HG03442 (cell line): ENCODE measurements at regions not wholly inside any gene's neighbourhood (a gene's known extent, or its start where the extent isn't known, plus 50 kb on each side); places are given as distances from the start of the nearest gene placed in this dataset.

Experiments
- ATAC-seq: cut with Tn5 transposase; IDR thresholded peaks from one replicate; pipeline ENCODE4 v1.9.1; 2021; ENCODE audit warnings: mild to moderate bottlenecking, moderate library complexity; ENCODE audit not compliant: unreplicated experiment

DNA sequence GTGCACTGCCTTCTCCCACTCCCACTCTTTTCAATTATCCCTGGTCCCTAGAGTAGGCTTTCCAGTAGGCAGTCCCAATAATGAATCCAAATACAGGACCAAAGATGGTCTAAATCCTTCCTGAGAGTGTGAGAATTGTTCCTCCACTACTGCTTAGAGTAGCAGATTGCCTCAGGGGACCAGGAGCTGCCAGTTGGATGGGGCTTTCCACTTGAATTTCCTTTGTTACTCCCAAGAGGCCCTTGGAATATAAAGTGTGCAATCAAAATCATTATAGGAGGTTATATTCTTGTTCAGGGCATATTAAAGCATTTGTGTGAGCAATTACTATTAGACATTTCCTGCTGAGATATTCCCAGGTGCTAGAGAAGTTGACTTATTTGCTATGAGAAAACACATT lies 156.6 kb upstream of the TLL1 start:
- no peak for ATAC-seq

DNA sequence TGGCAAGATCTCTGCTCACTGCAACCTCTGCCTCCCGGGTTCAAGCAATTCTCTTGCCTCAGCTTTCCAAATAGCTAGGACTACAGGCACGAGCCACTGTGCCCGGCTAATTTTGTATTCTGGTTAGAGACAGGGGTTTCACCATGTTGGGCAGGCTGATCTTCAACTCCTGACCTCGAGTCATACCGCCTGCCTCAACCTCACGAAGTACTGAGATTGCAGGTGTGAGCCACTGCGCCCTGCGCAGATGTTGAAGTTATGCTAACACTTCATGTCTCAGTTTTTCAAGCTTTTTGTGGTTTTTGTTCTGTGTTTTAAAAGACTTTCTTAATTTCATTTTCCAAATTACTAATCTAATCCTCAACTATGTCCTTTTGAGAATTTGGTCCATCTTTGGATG lies 154.4 kb upstream of the TLL1 start:
- ATAC-seq, result peak; percentile 63

DNA sequence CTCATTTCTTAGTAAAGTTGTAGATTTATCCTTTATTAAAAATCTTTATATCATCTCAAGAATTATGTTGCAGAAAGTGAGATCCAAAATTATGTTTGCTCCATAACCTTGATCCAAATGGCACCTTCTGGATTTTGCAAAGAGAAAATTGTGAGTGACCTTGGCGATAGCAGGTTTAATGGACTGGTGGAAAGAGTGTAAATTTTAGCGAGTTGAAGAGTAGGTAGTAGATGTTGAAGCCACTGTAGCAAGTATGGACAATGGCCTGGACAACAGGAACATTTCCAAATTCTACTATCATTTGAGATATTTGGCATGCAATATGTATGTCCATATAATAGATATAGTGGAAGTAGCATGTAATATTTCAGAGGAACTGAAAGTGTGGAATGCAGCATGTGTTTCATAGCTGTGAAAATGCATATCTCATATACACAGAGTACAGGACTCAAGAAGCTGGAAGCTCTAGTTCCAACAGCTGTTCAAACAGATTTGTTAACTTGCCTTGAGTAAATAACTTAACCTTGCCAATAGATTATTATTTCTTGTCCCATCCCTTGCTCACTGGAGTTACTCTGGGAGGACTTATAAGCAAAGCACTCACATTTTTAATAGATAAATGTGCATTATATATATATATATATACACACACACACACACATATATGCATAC lies 152.5 kb upstream of the TLL1 start:
- ATAC-seq, result no peak

DNA sequence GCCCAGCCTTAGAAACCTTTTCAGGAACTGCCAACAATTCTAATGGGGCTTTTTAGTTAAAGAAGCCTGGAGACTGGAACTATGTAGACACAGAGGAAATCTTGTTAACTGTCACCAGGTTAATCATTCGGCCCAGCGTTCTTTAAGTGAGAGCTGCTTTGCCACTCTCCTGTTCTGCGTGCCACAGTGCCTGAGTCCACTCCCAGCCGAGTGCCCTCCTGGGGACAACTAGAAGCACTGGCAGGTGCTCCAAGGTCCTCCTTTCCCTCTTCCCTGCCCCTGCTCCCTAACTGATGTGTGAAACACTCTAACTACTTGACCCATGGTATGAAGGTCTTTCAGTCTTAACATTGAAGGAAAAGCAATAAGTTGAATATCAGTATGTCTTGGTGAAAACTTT lies 151.2 kb upstream of the TLL1 start:
- ATAC-seq, result no peak

DNA sequence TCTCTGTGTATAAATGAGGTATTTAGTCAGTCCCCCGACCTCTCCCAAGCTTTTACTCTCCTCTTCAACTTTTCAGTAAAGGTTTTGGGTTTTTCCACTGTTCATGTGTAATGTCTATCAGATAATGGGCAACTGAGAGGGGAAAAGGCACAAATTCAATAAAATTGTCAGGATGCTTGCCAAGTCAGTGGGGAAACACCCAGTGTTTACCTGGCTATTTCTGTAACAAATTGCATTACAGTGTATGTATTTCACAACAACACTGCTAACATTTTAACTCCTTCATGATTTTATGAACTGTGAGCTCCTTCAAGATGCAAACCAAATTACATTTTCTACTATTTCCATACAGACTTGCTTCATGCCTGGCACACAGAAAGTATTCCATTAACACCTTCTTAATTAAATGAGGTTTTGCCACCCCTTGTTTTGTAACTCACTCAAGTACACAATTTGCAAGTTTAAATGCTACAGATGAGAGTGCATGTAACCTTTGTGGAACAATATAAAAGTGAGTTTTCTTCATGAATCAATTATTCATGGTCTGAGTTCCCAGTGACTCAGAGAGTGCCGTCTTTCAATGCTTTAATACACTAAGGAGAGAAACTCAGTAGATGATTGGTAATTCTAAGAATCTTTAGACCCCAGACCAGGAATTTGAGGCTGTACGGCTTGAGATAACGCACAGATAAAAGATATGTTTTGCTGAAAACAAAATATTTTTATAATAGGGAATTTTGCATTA lies 149.8 kb upstream of the TLL1 start:
- ATAC-seq, result no peak

DNA sequence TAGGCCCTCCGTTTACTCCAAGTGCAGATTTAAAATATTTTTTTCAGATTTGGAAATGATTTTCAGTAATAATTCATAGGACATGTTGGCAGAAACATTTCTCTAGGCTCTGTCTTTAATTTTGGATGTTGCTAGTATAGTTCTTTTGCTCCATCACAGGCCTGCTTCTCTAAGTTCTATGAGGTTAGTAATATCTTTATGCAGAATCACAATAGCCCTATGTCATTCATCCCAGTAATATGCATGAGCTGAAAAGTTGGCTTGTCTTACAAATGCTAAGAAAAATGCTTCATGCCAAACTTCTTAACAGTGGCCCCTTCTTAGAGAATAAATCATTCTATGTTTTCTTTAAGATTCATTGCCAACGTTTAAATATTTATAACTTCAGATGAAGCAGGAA lies 148.3 kb upstream of the TLL1 start:
- no peak for ATAC-seq

DNA sequence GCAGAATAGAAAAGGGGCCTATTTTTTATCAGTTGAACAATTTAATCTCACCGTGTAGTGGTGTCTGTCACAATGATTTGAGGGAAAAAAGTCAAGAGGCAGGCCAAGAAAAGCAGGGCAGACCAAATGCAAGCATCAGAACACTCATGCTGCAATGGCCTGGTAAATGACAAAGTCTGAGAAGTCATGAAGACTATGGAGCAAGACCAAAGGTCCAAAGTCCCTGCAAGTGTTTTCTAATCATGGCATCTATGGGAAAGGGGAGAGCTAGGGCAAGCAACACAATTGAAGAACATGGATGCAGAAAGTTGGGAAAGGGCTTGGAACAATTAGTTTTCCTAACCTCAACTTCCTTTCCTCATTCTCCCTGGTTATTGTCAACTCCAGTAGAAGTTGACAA lies 147.7 kb upstream of the TLL1 start:
- no peak for ATAC-seq

DNA sequence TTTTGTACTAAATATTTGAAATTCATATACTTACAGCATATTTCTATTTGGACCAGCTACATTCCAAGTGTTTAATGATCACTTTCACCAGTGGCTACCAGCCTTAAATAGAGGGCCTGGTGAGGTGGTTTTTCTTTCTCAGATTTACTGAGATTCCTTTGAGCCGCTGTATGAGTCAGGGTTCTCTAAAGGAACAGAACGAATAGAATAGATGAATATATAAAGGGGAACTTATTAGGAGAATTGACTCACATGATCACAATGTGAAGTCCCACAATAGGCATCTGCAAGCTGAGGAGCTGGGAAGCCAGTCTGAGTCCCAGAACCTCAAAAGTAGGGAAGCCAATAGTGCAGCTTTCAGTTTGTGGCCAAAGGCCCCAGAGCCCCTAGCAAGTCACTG lies 146.2 kb upstream of the TLL1 start:
- ATAC-seq, result no peak

DNA sequence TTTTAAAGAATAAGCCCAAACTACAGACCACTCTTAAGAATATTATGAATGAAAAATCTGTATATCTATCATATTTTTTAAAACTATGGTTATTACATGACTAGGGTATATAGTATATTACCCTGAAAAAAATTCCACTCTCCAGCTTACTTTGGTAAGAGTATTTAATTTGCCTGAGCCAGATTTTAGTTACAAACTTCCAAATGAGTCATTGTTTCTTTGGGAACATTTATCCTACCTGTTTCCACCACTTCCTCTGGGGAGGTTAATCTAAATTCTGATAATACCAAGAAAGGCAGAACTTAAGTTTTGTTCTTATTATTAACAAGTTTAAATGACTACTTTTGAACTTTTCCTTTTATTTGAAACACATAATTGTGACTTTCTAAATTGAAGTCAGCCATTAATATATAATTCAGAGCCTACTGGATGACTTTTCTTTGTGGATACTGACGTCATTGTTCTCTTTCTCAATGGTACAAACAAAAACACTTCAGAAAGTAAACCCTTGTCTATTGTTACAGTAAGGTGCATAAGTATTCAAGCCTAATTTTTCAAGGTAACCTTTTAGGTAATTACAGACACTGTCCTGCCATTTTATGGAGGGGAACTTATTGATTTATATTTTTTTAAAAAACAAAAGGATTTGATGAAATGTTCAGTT lies 135.6 kb upstream of the TLL1 start:
- no peak for ATAC-seq

DNA sequence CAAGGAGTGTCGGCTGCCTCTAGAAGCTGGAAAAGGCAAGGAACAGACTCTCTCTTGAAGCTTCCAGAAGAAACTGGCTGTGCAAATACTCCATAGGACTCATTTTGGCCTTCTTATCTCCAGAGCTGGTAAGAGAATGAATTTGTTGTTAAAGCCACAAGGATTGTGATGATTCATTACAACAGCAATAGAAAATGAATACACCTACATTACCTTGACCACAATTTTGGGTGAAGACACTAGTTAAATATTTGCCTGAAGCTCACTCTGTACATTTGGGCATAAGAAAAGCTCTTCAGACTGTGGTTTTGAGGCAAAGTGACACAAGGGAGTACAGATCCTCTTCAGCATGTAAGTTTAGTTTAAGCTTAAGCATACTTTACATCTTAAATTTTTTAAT lies 134.5 kb upstream of the TLL1 start:
- peak; percentile 61 for ATAC-seq

DNA sequence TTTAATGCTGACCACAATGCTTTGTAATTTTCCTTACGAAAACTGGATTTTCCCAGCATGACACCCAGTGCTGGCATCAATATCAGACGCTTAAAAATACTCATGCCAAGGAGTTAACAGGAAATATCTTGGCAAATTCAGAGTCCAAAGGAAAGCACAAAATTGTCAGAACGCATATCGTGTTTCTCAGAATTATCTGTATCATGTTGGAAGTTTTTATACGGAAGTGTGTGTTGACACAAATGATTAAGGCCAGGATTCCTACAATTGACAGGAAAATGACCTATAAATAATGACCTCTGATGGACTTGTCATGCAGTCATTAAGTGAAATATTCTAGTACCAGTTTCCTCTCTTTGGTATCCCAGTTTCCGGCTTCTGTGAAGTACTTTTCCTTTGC lies 132.1 kb upstream of the TLL1 start:
- ATAC-seq, result no peak

DNA sequence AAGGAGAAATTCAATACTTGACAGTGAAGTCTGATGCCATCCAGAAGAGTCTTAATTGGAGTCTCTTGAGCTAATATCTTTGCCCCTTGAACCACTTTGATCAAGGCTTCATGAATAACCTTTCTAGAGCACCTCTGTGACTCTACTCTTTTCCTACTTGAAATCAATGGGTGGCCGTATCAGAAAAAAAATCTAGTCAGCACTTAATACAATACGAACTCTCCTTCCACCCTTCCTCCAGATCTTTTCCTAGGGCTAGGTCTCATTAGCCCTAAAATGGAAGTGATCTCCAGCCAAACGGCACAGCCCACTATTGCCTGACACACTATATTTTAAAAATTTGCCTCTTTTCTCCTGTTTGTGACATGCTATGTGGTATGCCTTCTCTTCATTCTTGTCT lies 129.6 kb upstream of the TLL1 start:
- no peak for ATAC-seq

DNA sequence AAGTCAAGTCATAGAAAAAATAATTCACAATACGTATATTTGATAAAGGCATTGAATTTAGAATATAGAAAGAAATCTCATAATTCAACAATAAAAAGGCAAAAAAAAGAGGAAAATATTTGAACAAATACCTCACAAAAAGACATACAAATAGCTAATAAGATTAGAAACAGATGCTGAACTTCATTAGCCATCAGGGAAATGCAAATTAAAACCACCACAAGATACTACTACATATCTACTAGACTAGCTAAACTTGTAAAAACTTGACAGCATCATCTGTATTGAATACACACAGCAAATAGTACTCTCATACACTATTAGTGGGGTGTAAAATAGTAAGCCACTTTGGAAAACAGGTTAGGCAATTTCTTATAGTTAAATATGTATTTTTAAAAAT lies 128.7 kb upstream of the TLL1 start:
- no peak for ATAC-seq

DNA sequence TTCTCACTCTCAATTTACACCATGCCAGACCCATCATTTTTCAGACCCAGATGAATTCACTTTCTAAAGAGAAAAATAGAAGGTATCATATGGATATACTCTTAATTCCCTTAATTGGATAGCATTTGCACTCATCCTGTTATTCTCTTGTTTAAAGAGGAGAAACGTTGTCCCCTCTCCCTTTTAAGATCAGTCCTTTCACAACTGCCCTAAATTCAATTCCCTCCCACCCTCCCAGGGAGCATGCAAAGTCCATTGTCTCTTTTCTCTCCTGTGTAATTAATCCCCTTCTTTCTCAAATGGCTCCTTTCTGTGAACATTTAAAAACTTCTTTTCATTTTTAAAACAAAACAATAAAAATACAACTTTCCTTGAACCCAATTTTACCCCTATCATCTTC lies 124.7 kb upstream of the TLL1 start:
- ATAC-seq, result no peak

DNA sequence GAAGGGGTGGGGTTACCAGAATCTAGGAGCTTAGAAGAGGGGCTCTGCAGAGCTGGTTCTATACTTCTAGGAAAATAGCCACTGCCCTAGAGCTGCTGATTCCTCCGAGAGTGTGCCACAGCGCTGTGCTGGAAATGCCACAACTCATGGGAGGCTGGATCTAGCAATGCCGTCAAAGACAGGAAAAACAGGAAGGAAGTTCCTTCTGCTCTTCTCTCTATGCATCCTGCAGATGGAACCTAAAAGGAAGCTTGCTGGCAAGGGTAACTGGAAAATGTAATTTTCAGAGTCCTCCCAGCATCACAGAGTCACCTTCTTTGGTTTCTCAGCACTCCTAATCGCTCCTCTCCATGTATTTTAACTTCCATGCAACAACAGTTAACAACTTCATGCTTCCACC lies 121.2 kb upstream of the TLL1 start:
- no peak for ATAC-seq

DNA sequence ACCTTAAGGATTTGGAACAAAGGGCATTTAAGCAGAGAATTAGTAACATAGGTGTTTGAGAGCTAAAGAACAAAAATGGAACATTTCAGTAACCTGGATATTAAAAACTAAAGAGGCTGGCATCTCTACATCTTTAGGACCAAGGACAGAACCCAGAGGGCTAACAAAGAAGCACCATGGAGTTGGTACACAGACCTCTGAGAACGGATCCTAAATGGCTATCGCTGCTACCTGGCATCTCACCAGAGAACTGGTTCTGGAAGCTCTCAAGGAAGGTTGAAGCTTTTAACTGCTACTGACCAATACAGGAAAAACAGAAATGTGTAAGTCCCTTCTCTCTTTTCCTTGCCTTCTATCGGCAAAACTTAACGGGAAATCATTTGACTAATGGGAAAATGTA lies 118.4 kb upstream of the TLL1 start:
- ATAC-seq, result no peak

DNA sequence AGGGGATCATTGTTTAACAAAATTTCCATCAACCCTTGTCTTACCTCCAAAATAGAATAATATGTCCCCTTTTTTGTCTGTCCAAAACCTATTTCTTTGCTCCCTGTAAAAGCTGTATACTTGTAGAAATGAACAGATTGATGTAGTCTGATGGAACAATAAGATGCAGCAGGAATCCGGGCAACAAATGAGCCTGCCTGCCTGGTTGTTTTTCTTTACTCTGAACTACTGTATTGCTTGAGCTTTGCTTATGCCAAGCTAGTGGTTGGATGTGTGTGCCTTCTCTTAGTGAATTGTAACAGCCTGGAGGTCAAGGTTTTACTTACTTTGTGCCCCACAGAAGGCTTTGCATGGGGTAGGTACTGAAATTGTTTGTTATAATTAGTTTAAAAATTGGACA lies 116.2 kb upstream of the TLL1 start:
- ATAC-seq, result no peak

DNA sequence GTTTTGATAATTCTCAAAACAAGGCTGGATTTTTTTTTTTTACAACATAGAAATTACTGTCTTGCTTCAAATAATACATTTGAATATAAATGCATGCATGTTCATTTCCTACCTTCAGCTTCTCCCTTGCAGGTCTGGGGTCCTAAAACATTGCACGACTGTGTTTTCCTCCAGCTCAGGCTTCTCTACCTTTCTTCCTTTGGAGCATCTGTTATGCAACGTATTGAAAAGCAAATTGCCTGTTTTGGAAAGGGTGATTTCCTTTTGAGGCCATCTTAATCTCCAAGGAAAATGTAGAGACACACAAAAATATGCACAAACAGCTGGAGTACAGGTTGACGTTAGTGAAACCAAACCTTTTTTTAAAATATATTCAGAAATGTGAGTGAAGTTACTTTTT lies 115.6 kb upstream of the TLL1 start:
- no peak for ATAC-seq

DNA sequence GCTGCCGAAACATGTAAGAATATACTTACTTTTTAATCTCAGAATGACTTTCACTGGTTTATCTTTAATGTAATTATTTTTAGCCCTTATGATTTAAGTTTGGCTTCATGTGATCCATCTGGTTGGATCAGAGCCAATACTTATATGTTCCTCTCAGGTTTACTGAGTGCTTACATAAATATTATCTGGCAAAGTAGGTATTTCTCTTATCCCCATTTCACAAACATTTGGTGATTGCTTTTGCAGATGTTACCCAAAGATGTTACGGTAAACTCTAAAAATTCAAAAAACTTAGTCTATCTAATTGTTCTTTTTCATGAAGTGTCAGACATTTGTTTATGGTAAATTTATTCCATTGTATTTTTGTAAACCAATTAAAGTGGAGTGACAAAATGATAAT lies 115.0 kb upstream of the TLL1 start:
- no peak for ATAC-seq

DNA sequence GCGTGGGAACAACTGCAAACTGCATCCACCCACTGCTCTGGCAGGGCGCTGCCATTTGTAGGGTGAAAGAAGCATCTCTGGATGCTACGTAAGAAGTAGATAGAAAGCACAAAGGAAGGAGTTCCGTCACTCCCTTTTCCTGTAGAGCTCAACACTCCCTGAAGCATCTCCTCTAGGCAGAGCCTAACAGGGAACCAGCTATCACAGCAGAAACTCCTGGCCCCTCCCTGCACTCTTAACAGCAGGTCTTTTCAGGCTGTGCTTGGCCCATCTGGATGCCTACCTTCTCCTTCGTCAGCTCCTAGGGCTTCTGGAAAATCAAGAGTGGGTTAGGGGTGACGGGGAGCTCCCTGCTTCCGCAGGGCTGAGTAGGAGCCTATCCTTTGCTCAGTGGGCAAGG lies 112.9 kb upstream of the TLL1 start:
- ATAC-seq, result no peak

DNA sequence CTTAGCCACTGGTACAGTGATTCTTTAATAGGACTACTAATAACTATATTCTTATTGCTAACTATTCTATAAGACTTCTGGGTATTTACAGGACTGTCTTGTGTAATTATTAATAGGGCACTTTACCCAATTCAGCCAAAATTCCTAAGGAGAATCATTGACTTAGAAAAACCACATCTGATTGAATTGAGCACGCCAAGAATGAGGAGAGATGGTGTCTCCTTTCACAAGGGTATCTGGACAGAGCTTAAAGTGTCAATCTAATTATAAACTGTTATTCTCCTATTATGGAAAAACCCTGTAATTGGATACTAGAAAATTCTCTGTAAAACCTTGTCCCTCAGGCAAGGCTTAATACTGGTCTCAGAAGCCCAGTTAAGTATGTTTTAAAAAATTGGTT lies 111.1 kb upstream of the TLL1 start:
- ATAC-seq, result no peak

DNA sequence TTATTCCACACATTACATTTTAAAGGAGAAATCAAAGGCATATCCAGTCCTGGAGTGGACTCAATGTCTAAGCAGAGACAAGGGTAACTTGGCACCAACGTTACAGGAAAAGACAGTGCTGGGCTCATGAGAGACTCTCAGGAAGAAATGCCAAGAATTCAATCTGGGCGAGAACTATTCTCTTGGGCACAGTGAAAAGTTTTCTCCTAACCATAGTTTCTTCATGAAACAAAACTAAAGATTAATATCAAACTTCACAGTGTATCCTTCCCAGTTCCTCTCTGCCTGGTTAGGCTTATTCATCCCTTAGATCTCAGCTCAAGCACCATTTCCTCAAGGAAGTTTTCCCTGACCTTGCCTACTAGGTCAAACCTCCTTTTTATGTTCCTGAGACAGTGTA lies 109.4 kb upstream of the TLL1 start:
- ATAC-seq, result no peak
